HepG2 (cell line): ENCODE measurements at regions not wholly inside any gene's neighbourhood (a gene's known extent, or its start where the extent isn't known, plus 50 kb on each side); places are given as distances from the start of the nearest gene placed in this dataset.

Source experiments
- ATAC-seq: fragments of 200-7000 bp; cut with Tn5 transposase; 3 replicates; pipeline ENCODE4 v1.9.1; 2020; ENCODE audit warnings: mild to moderate bottlenecking, moderate library complexity
- BruUV-seq: library from RNA; stranded (reverse); fragments of 400-500 nt; replicated peaks from 2 replicates; lab custom pipeline; 2021; lab: Mats Ljungman, UMichigan
- CTCF ChIA-PET: fragments of 300-600 bp; formaldehyde crosslinking; extraction: SDS; loops from one replicate; lab custom pipeline; 2021; ENCODE audit warnings: low total read pairs, inconsistent platforms, low intra/inter-chr PET ratio; lab: Yijun Ruan, JAX
- POLR2A ChIA-PET: fragments of 350-600 bp; sonication (Branson Sonifier 250); formaldehyde crosslinking; loops from one replicate; lab custom pipeline; 2020; ENCODE audit warnings: antibody characterized with exemption, inconsistent platforms; lab: Yijun Ruan, JAX
- DNase-seq: peaks from one replicate; pipeline ENCODE4 v3.0.0-alpha.2; 2015; ENCODE audit warnings: low spot score
- FAIRE-seq: peaks from 3 replicates; lab custom pipeline; 2011; peaks lifted over from hg19 to GRCh38; lab: Jason Lieb, UNC
- H2AFZ ChIP-seq: one replicate; pipeline ENCODE4 v1.6.1; 2011; ENCODE audit warnings: low read length, inconsistent platforms
- H3K27ac ChIP-seq: fragments of 300-600 bp; 3 replicates; pipeline ENCODE4 v1.8.0; 2011; ENCODE audit warnings: mixed run types, mild to moderate bottlenecking, mixed read lengths, low read length, inconsistent platforms; ENCODE audit not compliant: insufficient read depth; ENCODE audit errors: extremely low read length
- H3K27me3 ChIP-seq, 2 experiments: fragments of 200-600 bp in 1 of 2; 2 replicates in 1 of 2; 3 replicates in 1 of 2; pipeline versions ENCODE4 v1.6.0 to v1.8.0; 2011; ENCODE audit warnings: low read length in 2 of 2, mild to moderate bottlenecking in 2 of 2, moderate library complexity in 2 of 2, inconsistent platforms in 1 of 2; ENCODE audit not compliant: insufficient read depth in 2 of 2, control insufficient read depth in 1 of 2
- H3K36me3 ChIP-seq, 2 experiments: fragments of 200-600 bp in 1 of 2; replicated peaks in 1 of 2; 2 replicates in 1 of 2; 3 replicates in 1 of 2; pipeline versions ENCODE4 v1.5.1 to v1.8.0; 2011; ENCODE audit warnings: low read length in 2 of 2, inconsistent platforms in 1 of 2; ENCODE audit not compliant: insufficient read depth in 2 of 2, control insufficient read depth in 1 of 2
- H3K4me1 ChIP-seq: 2 replicates; pipeline ENCODE4 v1.5.1; 2012; ENCODE audit warnings: low read length, inconsistent platforms; ENCODE audit not compliant: insufficient read depth
- H3K4me2 ChIP-seq: 2 replicates; pipeline ENCODE4 v1.6.0; 2011; ENCODE audit warnings: low read depth, low read length, inconsistent platforms
- H3K4me3 ChIP-seq, 3 experiments: fragments of 200-600 bp in 1 of 3; sonication (generic), shearing (Covaris generic) in 1 of 3; replicated peaks in 1 of 3; 2 replicates each; pipeline ENCODE4 v1.5.1; 2011 to 2016; ENCODE audit warnings: low read length in 3 of 3, inconsistent platforms in 2 of 3, low read depth in 2 of 3, mild to moderate bottlenecking in 2 of 3, control low read depth in 1 of 3, mixed read lengths in 1 of 3; ENCODE audit not compliant: insufficient read depth in 1 of 3
- H3K79me2 ChIP-seq: one replicate; pipeline ENCODE4 v1.6.1; 2011; ENCODE audit warnings: low read length, inconsistent platforms; ENCODE audit not compliant: insufficient read depth
- H3K9ac ChIP-seq: 2 replicates; pipeline ENCODE4 v1.6.0; 2011; ENCODE audit warnings: mild to moderate bottlenecking, low read depth, low read length, inconsistent platforms; ENCODE audit not compliant: insufficient read depth
- H3K9me3 ChIP-seq: 2 replicates; pipeline ENCODE4 v1.5.1; 2012; ENCODE audit warnings: mild to moderate bottlenecking, low read length
- H4K20me1 ChIP-seq: 2 replicates; pipeline ENCODE4 v1.6.0; 2011; ENCODE audit warnings: inconsistent platforms, mild to moderate bottlenecking, low read length, moderate library complexity; ENCODE audit not compliant: insufficient read depth
- CENPX ChIP-seq: sonication (generic); formaldehyde crosslinking; IDR thresholded peaks from 2 replicates; pipeline ENCODE4 v1.9.0; 2021; ENCODE audit warnings: mild to moderate bottlenecking, missing genetic modification reagents, moderate library complexity
- FOSL1 ChIP-seq: sonication (generic); formaldehyde crosslinking; IDR thresholded peaks from 2 replicates; pipeline ENCODE4 v1.9.0; 2021; ENCODE audit warnings: missing genetic modification reagents, borderline replicate concordance
- HOXA3 ChIP-seq: sonication (generic); formaldehyde crosslinking; IDR thresholded peaks from 2 replicates; pipeline ENCODE4 v1.5.0; 2020; ENCODE audit warnings: missing genetic modification reagents
- KMT2A ChIP-seq: sonication (generic); formaldehyde crosslinking; IDR thresholded peaks from 2 replicates; pipeline ENCODE4 v1.4.0; 2020; ENCODE audit warnings: missing genetic modification reagents
- NR2C2 ChIP-seq: sonication (generic); formaldehyde crosslinking; IDR thresholded peaks from 2 replicates; pipeline ENCODE4 v1.4.0; 2020; ENCODE audit warnings: missing genetic modification reagents, mild to moderate bottlenecking, moderate library complexity, borderline replicate concordance
- THYN1 ChIP-seq: sonication (generic); formaldehyde crosslinking; IDR thresholded peaks from 2 replicates; pipeline ENCODE4 v1.8.1; 2023; ENCODE audit warnings: low read depth, mild to moderate bottlenecking, moderate library complexity, missing genetic modification reagents, borderline replicate concordance
- ZNF569 ChIP-seq: sonication (generic); formaldehyde crosslinking; IDR thresholded peaks from 2 replicates; pipeline ENCODE4 v1.5.0; 2020; ENCODE audit warnings: mild to moderate bottlenecking, missing genetic modification reagents, moderate library complexity, borderline replicate concordance
- ZNF792 ChIP-seq: IDR thresholded peaks from 2 replicates; pipeline ENCODE4 v1.6.1; 2016
- ZNF883 ChIP-seq: sonication (generic); formaldehyde crosslinking; IDR thresholded peaks from 2 replicates; pipeline ENCODE4 v1.5.1; 2020; ENCODE audit warnings: mild to moderate bottlenecking, missing genetic modification reagents; ENCODE audit errors: not compliant biosample characterization
- WGBS: methylation state at CpG from one replicate; pipeline ENCODE4 v1.1.6; 2017; ENCODE audit warnings: low lambda C conversion rate; 5-methylcytosine and 5-hydroxymethylcytosine counted together
- in situ Hi-C: cut with HindIII; loops from 2 replicates; pipeline ENCODE4 v1.10.0; 2017; ENCODE audit warnings: low pct_unique_long_range_greater_than_20kb; ENCODE audit not compliant: extremely low pct_ligation_motif_present
- intact Hi-C: fragments of 100-400 bp; cut with micrococcal nuclease; formaldehyde crosslinking; loops from one replicate; pipeline ENCODE4 v1.10.0; 2022; ENCODE audit not compliant: unreplicated experiment
- TF ChIP-seq, protein P1 (sequence below): sonication (generic); formaldehyde crosslinking; IDR thresholded peaks from 2 replicates; pipeline ENCODE4 v1.4.0; 2020; ENCODE audit warnings: low read depth, mild to moderate bottlenecking, missing genetic modification reagents
- TF ChIP-seq, protein P2 (sequence below), 2 experiments: fragments of 450-650 bp in 1 of 2; sonication (generic) in 1 of 2; formaldehyde crosslinking in 1 of 2; IDR thresholded peaks; 2 replicates each; pipeline versions ENCODE4 v1.6.1 to v1.8.0; 2016 to 2022; ENCODE audit warnings: antibody characterized with exemption in 1 of 2, mild to moderate bottlenecking in 1 of 2, missing genetic modification reagents in 1 of 2

DNA sequence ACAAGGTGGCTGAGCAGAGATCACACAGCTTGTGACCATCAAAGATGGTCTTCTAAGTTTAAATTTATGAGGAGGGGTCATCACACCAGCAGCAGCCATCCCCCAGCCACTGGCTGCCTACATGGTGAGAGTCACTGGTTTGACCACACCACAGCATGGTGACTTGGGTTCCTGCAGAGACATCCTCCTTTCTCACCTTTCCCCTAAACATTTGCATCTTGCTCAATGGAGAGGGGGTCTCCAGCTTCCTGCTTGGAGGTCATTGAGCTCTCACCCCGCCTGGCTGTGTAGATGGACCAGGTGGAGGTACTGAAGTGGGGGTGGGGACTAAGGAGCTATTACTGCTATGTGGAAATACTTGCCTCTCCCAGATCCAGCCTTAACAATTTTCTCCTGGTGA is 247.6 kb upstream of the ARGLU1 start (continued):
- TF ChIP-seq NR2C2: no peak

DNA sequence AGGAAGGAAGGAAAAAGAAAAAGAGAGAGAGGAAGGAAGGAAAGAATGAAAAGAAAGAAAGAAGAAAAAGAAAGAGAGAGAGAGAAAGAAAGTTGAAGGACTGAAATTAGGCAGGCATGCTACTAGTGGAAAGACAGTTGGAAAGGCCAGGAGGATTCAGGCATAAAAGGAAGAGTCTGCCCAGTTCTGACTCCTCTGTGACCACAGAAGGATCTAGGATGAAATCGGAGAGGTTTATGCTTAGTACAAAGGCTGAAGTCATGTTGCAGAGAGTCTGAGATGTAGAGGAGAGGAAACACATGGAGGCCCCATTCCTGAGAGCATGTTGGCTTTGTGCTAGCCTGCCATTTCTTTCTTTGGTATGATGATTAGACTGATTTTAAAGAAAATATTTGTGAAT is 246.5 kb upstream of the ARGLU1 start:
- ChIA-PET POLR2A (no interaction called here), CTCF (no interaction called here)
- no TSS peak for BruUV-seq
- no peak for TF ChIP-seq HOXA3 (CRISPR knock-in tag)
- TF ChIP-seq CENPX: no peak
- no peak for TF ChIP-seq FOSL1 (CRISPR knock-in tag)
- TF ChIP-seq ZNF569 (CRISPR knock-in tag): no peak
- no peak for TF ChIP-seq THYN1 (CRISPR knock-in tag)
- TF ChIP-seq, protein P1, sequence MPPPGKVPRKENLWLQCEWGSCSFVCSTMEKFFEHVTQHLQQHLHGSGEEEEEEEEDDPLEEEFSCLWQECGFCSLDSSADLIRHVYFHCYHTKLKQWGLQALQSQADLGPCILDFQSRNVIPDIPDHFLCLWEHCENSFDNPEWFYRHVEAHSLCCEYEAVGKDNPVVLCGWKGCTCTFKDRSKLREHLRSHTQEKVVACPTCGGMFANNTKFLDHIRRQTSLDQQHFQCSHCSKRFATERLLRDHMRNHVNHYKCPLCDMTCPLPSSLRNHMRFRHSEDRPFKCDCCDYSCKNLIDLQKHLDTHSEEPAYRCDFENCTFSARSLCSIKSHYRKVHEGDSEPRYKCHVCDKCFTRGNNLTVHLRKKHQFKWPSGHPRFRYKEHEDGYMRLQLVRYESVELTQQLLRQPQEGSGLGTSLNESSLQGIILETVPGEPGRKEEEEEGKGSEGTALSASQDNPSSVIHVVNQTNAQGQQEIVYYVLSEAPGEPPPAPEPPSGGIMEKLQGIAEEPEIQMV (CRISPR knock-in tag): no peak
- TF ChIP-seq, protein P2, sequence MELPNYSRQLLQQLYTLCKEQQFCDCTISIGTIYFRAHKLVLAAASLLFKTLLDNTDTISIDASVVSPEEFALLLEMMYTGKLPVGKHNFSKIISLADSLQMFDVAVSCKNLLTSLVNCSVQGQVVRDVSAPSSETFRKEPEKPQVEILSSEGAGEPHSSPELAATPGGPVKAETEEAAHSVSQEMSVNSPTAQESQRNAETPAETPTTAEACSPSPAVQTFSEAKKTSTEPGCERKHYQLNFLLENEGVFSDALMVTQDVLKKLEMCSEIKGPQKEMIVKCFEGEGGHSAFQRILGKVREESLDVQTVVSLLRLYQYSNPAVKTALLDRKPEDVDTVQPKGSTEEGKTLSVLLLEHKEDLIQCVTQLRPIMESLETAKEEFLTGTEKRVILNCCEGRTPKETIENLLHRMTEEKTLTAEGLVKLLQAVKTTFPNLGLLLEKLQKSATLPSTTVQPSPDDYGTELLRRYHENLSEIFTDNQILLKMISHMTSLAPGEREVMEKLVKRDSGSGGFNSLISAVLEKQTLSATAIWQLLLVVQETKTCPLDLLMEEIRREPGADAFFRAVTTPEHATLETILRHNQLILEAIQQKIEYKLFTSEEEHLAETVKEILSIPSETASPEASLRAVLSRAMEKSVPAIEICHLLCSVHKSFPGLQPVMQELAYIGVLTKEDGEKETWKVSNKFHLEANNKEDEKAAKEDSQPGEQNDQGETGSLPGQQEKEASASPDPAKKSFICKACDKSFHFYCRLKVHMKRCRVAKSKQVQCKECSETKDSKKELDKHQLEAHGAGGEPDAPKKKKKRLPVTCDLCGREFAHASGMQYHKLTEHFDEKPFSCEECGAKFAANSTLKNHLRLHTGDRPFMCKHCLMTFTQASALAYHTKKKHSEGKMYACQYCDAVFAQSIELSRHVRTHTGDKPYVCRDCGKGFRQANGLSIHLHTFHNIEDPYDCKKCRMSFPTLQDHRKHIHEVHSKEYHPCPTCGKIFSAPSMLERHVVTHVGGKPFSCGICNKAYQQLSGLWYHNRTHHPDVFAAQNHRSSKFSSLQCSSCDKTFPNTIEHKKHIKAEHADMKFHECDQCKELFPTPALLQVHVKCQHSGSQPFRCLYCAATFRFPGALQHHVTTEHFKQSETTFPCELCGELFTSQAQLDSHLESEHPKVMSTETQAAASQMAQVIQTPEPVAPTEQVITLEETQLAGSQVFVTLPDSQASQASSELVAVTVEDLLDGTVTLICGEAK (IDR thresholded peaks at IDR 0.05): no peak
- TF ChIP-seq, protein P2 (CRISPR knock-in tag; IDR thresholded peaks at IDR 0.05): no peak
- TF ChIP-seq ZNF792 (CRISPR knock-in tag): no peak
- no peak for TF ChIP-seq KMT2A (CRISPR knock-in tag)
- no peak for TF ChIP-seq ZNF883
- intact Hi-C loops (no loop called here), in situ Hi-C loops (no loop called here)
- Histone ChIP-seq H3K9me3 (no peaks in the 10 kb centered on the region), H3K4me2 (no peak overlapping the region), H4K20me1 (no peaks in the 10 kb centered on the region), H3K79me2 (no peaks in the 10 kb centered on the region), H3K27ac (no peak overlapping the region), H3K4me1 (no peaks in the 10 kb centered on the region), H3K4me3 (no peak overlapping the region), H2AFZ (no peak overlapping the region), H3K36me3 (no peaks in the 10 kb centered on the region), H3K27me3 (no peaks in the 10 kb centered on the region; a peak in 1 of 5 replicates), H3K9ac (no peak overlapping the region)
- ATAC-seq (no peak), FAIRE-seq (no peak), DNase-seq (no peak)
- WGBS: 5% methylated on average over 1 of the region's 1 CpG
